ENCODE measurements at regions not wholly inside any gene's neighbourhood (a gene's known extent, or its start where the extent isn't known, plus 50 kb on each side); places are given as distances from the start of the nearest gene placed in this dataset.
"Not testable (repeated sequence)": the region's sequence is repeated elsewhere in the genome, so short reads cannot be mapped to it uniquely, and the experiment has no call there.

GRCh38 chr21:9697751-9698150, 823.6 kb upstream of the TPTE start:
- DNase-seq: not testable (repeated sequence)

GRCh38 chr21:9705016-9705415, 816.4 kb upstream of the TPTE start:
- DNase-seq: not testable (repeated sequence)

- not testable (repeated sequence) for DNase-seq
Observed at GRCh38 chr21:9705455-9705854, 815.9 kb upstream of the TPTE start.

- not testable (repeated sequence) for DNase-seq
Observed at GRCh38 chr21:9724542-9724941, 796.8 kb upstream of the TPTE start.

GRCh38 chr21:9727187-9727586, 794.2 kb upstream of the TPTE start:
- not testable (repeated sequence) for DNase-seq

GRCh38 chr21:9728219-9728992, 793.0 kb upstream of the TPTE start:
- not testable (repeated sequence) for DNase-seq

- no peak for DNase-seq
Observed at GRCh38 chr21:9730866-9731265, 790.5 kb upstream of the TPTE start.

- not testable (repeated sequence) for DNase-seq
Observed at GRCh38 chr21:9731317-9731716, 790.1 kb upstream of the TPTE start.

GRCh38 chr21:9732605-9733004, 788.8 kb upstream of the TPTE start:
- not testable (repeated sequence) for DNase-seq

GRCh38 chr21:9733761-9734558, 787.4 kb upstream of the TPTE start:
- DNase-seq: not testable (repeated sequence)

- no peak for DNase-seq
Observed at GRCh38 chr21:9735421-9735961, 785.9 kb upstream of the TPTE start.

- DNase-seq: not testable (repeated sequence)
Observed at GRCh38 chr21:9737301-9737700, 784.1 kb upstream of the TPTE start.

- DNase-seq: not testable (repeated sequence)
Observed at GRCh38 chr21:9737871-9738515, 783.4 kb upstream of the TPTE start.

- no peak for DNase-seq
Observed at GRCh38 chr21:9738527-9738926, 782.9 kb upstream of the TPTE start.

GRCh38 chr21:9739240-9739639, 782.1 kb upstream of the TPTE start:
- DNase-seq: no peak

GRCh38 chr21:9740177-9740941, 781.0 kb upstream of the TPTE start:
- DNase-seq: not testable (repeated sequence)

- DNase-seq: not testable (repeated sequence)
Observed at GRCh38 chr21:9740991-9741742, 780.2 kb upstream of the TPTE start.

- not testable (repeated sequence) for DNase-seq
Observed at GRCh38 chr21:9743566-9743965, 777.8 kb upstream of the TPTE start.

- DNase-seq: not testable (repeated sequence)
Observed at GRCh38 chr21:9744166-9744565, 777.2 kb upstream of the TPTE start.

GRCh38 chr21:9744593-9744992, 776.8 kb upstream of the TPTE start:
- DNase-seq: peak; percentile 11
